ENCODE measurements at regions not wholly inside any gene's neighbourhood (a gene's known extent, or its start where the extent isn't known, plus 50 kb on each side); places are given as distances from the start of the nearest gene placed in this dataset.
"Not testable (repeated sequence)": the region's sequence is repeated elsewhere in the genome, so short reads cannot be mapped to it uniquely, and the experiment has no call there.

GRCh38 chr6:21769405-21769861, 175.9 kb downstream of the SOX4 start:
- no peak for DNase-seq (ENCODE audit: low read depth in 2 of 2, low spot score in 1 of 2)

- DNase-seq (ENCODE audit: low read depth in 2 of 2, low spot score in 1 of 2) = no peak
Observed at GRCh38 chr6:21769968-21770367, 176.4 kb downstream of the SOX4 start.

GRCh38 chr6:21771626-21772320, 178.2 kb downstream of the SOX4 start:
- no peak for DNase-seq (ENCODE audit: low read depth in 2 of 2, low spot score in 1 of 2)

- DNase-seq (ENCODE audit: low read depth in 2 of 2, low spot score in 1 of 2) = no peak
Observed at GRCh38 chr6:21772477-21772876, 178.9 kb downstream of the SOX4 start.

- DNase-seq (ENCODE audit: low read depth in 2 of 2, low spot score in 1 of 2) = no peak
Observed at GRCh38 chr6:21772884-21773575, 179.5 kb downstream of the SOX4 start.

GRCh38 chr6:21773576-21773968, 180.0 kb downstream of the SOX4 start:
- no peak for DNase-seq (ENCODE audit: low read depth in 2 of 2, low spot score in 1 of 2)

- DNase-seq (ENCODE audit: low read depth in 2 of 2, low spot score in 1 of 2) = no peak
Observed at GRCh38 chr6:21777846-21778245, 184.3 kb downstream of the SOX4 start.

GRCh38 chr6:21780141-21780540, 186.6 kb downstream of the SOX4 start:
- DNase-seq (ENCODE audit: low read depth in 2 of 2, low spot score in 1 of 2) = no peak

GRCh38 chr6:21780679-21781078, 187.1 kb downstream of the SOX4 start:
- DNase-seq (ENCODE audit: low read depth in 2 of 2, low spot score in 1 of 2) = no peak

- DNase-seq (ENCODE audit: low read depth in 2 of 2, low spot score in 1 of 2) = no peak
Observed at GRCh38 chr6:21781128-21781527, 187.6 kb downstream of the SOX4 start.

GRCh38 chr6:21785164-21785563, 191.6 kb downstream of the SOX4 start:
- no peak for DNase-seq (ENCODE audit: low read depth in 2 of 2, low spot score in 1 of 2)

GRCh38 chr6:21791056-21791455, 197.5 kb downstream of the SOX4 start:
- no peak for DNase-seq (ENCODE audit: low read depth in 2 of 2, low spot score in 1 of 2)

GRCh38 chr6:21791581-21791980, 198.0 kb downstream of the SOX4 start:
- no peak for DNase-seq (ENCODE audit: low read depth in 2 of 2, low spot score in 1 of 2)

- no peak for DNase-seq (ENCODE audit: low read depth in 2 of 2, low spot score in 1 of 2)
Observed at GRCh38 chr6:21792177-21792576, 198.6 kb downstream of the SOX4 start.

GRCh38 chr6:21796979-21797378, 203.4 kb downstream of the SOX4 start:
- DNase-seq (ENCODE audit: low read depth in 2 of 2, low spot score in 1 of 2) = not testable (repeated sequence)

GRCh38 chr6:21798468-21798867, 204.9 kb downstream of the SOX4 start:
- no peak for DNase-seq (ENCODE audit: low read depth in 2 of 2, low spot score in 1 of 2)

- DNase-seq (ENCODE audit: low read depth in 2 of 2, low spot score in 1 of 2) = no peak
Observed at GRCh38 chr6:21800330-21800729, 206.8 kb downstream of the SOX4 start.

GRCh38 chr6:21800948-21801438, 207.4 kb downstream of the SOX4 start:
- DNase-seq (ENCODE audit: low read depth in 2 of 2, low spot score in 1 of 2) = no peak

- no peak for DNase-seq (ENCODE audit: low read depth in 2 of 2, low spot score in 1 of 2)
Observed at GRCh38 chr6:21801446-21802174, 208.1 kb downstream of the SOX4 start.

- DNase-seq (ENCODE audit: low read depth in 2 of 2, low spot score in 1 of 2) = no peak
Observed at GRCh38 chr6:21802175-21802822, 208.7 kb downstream of the SOX4 start.

- no peak for DNase-seq (ENCODE audit: low read depth in 2 of 2, low spot score in 1 of 2)
Observed at GRCh38 chr6:21804941-21805610, 211.5 kb downstream of the SOX4 start.
